OCI-LY1 (cell line): ENCODE measurements at regions not wholly inside any gene's neighbourhood (a gene's known extent, or its start where the extent isn't known, plus 50 kb on each side); places are given as distances from the start of the nearest gene placed in this dataset.

ENCODE experiments used
- H2AFZ ChIP-seq: fragments of 200-600 bp; sonication (generic), shearing (Covaris generic); 2 replicates; pipeline ENCODE4 v1.6.0; 2014; ENCODE audit warnings: antibody characterized with exemption, mild to moderate bottlenecking, low read length
- H3F3A ChIP-seq: fragments of 200-600 bp; sonication (generic), shearing (Covaris generic); 2 replicates; pipeline ENCODE4 v1.6.0; 2014; ENCODE audit warnings: mild to moderate bottlenecking, antibody characterized with exemption, low read length, moderate library complexity; ENCODE audit not compliant: insufficient read depth
- H3K27ac ChIP-seq: fragments of 200-600 bp; sonication (generic); 2 replicates; pipeline ENCODE4 v1.5.1; 2014; ENCODE audit warnings: low read length, mixed run types, mild to moderate bottlenecking, low read depth; ENCODE audit not compliant: poor library complexity, severe bottlenecking
- H3K27me3 ChIP-seq: fragments of 200-600 bp; sonication (generic); 2 replicates; pipeline ENCODE4 v1.6.0; 2014; ENCODE audit warnings: antibody characterized with exemption, mild to moderate bottlenecking, low read length, moderate library complexity; ENCODE audit not compliant: insufficient read depth
- H3K36me3 ChIP-seq: fragments of 200-600 bp; sonication (generic); 2 replicates; pipeline ENCODE4 v1.6.1; 2014; ENCODE audit warnings: mild to moderate bottlenecking, antibody characterized with exemption, low read length, moderate library complexity, mixed read lengths; ENCODE audit not compliant: insufficient read depth
- H3K4me1 ChIP-seq: fragments of 200-600 bp; sonication (generic); 2 replicates; pipeline ENCODE4 v1.5.1; 2014; ENCODE audit warnings: mild to moderate bottlenecking, low read length, moderate library complexity; ENCODE audit not compliant: insufficient read depth, severe bottlenecking
- H3K4me2 ChIP-seq: fragments of 200-600 bp; sonication (generic), shearing (Covaris generic); 2 replicates; pipeline ENCODE4 v1.6.1; 2014; ENCODE audit warnings: low read length
- H3K4me3 ChIP-seq: fragments of 200-600 bp; sonication (generic); 2 replicates; pipeline ENCODE4 v1.5.1; 2014; ENCODE audit warnings: low read length, low read depth, mild to moderate bottlenecking, mixed read lengths; ENCODE audit not compliant: poor library complexity, severe bottlenecking
- H3K79me2 ChIP-seq: fragments of 200-600 bp; shearing (Covaris generic); 2 replicates; pipeline ENCODE4 v1.6.1; 2016; ENCODE audit warnings: mixed run types, low read length, mixed read lengths; ENCODE audit not compliant: insufficient read depth
- H3K9ac ChIP-seq: fragments of 200-600 bp; sonication (generic), shearing (Covaris generic); 2 replicates; pipeline ENCODE4 v1.6.1; 2014; ENCODE audit warnings: mild to moderate bottlenecking, low read length, mixed read lengths
- H3K9me2 ChIP-seq: fragments of 200-600 bp; sonication (generic), shearing (Covaris generic); 2 replicates; pipeline ENCODE4 v1.6.1; 2014; ENCODE audit warnings: low read depth, mild to moderate bottlenecking, low read length, mixed read lengths
- H3K9me3 ChIP-seq: fragments of 200-600 bp; shearing (Covaris generic); 2 replicates; pipeline ENCODE4 v1.6.1; 2014; ENCODE audit warnings: low read length, mixed read lengths
- H4K20me1 ChIP-seq: fragments of 200-600 bp; sonication (generic), shearing (Covaris generic); 2 replicates; pipeline ENCODE4 v1.6.0; 2016; ENCODE audit warnings: mild to moderate bottlenecking, low read length; ENCODE audit not compliant: insufficient read depth
- CTCF ChIP-seq: fragments of 200-600 bp; sonication (generic), shearing (Covaris generic); IDR thresholded peaks from 2 replicates; pipeline ENCODE4 v1.5.1; 2017; ENCODE audit warnings: mild to moderate bottlenecking, antibody characterized with exemption, low read length, moderate library complexity, mixed read lengths
- EZH2 ChIP-seq: fragments of 200-600 bp; sonication (generic), shearing (Covaris generic); IDR thresholded peaks from 2 replicates; pipeline ENCODE4 v1.8.0; 2017; ENCODE audit warnings: borderline replicate concordance, mixed run types, mild to moderate bottlenecking, antibody characterized with exemption, low read length, moderate library complexity, mixed read lengths

- no peaks in the 10 kb centered on the region for H3F3A ChIP-seq
- H3K9ac ChIP-seq, result peak overlapping the region; percentile 28; the same call in 1 of the 2 replicates
- no peaks in the 10 kb centered on the region for H3K9me2 ChIP-seq
- no peaks in the 10 kb centered on the region for H3K79me2 ChIP-seq
- no peaks in the 10 kb centered on the region for H3K27me3 ChIP-seq
- H2AFZ ChIP-seq, result peak overlapping the region; percentile 2; the same call in 1 of the 2 replicates
- peak overlapping the region; percentile 76 for H3K4me2 ChIP-seq
- no peaks in the 10 kb centered on the region; the same call in 1 of the 2 replicates for H3K36me3 ChIP-seq
- no peak overlapping the region for H3K27ac ChIP-seq
- H3K4me3 ChIP-seq, result peak overlapping the region; percentile 50
- 0 out of 2 replicates have a peak, but pooled peaks cover 2% of the 10 kb centered on the region for H3K9me3 ChIP-seq
- H3K4me1 ChIP-seq, result peaks cover 30% of the 10 kb centered on the region
- TF ChIP-seq EZH2, result no peak
- peak; percentile 58 for TF ChIP-seq CTCF
- H4K20me1 ChIP-seq, result no peaks in the 10 kb centered on the region
These were observed 224.1 kb upstream of the TPRG1 start for GRCh38 chr3:188947401-188948280.

GRCh38 chr3:188948281-188948996 is 223.3 kb upstream of the TPRG1 start:
- Histone ChIP-seq H3F3A (no peaks in the 10 kb centered on the region), H2AFZ (no peak overlapping the region), H3K27ac (no peak overlapping the region), H3K9me2 (no peaks in the 10 kb centered on the region), H3K79me2 (no peaks in the 10 kb centered on the region), H4K20me1 (no peaks in the 10 kb centered on the region), H3K9me3 (no peaks in the 10 kb centered on the region), H3K4me3 (no peak overlapping the region), H3K4me2 (no peak overlapping the region), H3K9ac (no peak overlapping the region), H3K4me1 (peaks cover 30% of the 10 kb centered on the region), H3K36me3 (no peaks in the 10 kb centered on the region), H3K27me3 (no peaks in the 10 kb centered on the region)
- TF ChIP-seq EZH2 (no peak), CTCF (no peak)

- no peak overlapping the region for H3K9ac ChIP-seq
These were observed 222.8 kb upstream of the TPRG1 start for GRCh38 chr3:188948997-188949389.

More at GRCh38 chr3:188948997-188949389, 222.8 kb upstream of the TPRG1 start:
- Histone ChIP-seq H3K9me2 (no peaks in the 10 kb centered on the region), H3K4me1 (peaks cover 33% of the 10 kb centered on the region), H3K9me3 (no peaks in the 10 kb centered on the region), H3K4me2 (no peak overlapping the region), H4K20me1 (no peaks in the 10 kb centered on the region), H3K27me3 (no peaks in the 10 kb centered on the region), H2AFZ (no peak overlapping the region), H3K4me3 (no peak overlapping the region), H3F3A (no peaks in the 10 kb centered on the region), H3K27ac (no peak overlapping the region), H3K79me2 (no peaks in the 10 kb centered on the region), H3K36me3 (no peaks in the 10 kb centered on the region)
- TF ChIP-seq EZH2, result no peak
- TF ChIP-seq CTCF, result no peak
